Spleen (tissue), 7 donors: ENCODE measurements at regions not wholly inside any gene's neighbourhood (a gene's known extent, or its start where the extent isn't known, plus 50 kb on each side); places are given as distances from the start of the nearest gene placed in this dataset.

Experiments used
- CTCF ChIP-seq, 11 experiments: fragments of 200-600 bp in 7 of 11; fragments of 450-650 bp in 4 of 11; sonication (generic) in 4 of 11; IDR thresholded peaks in 8 of 11; conservative IDR thresholded peaks in 3 of 11; 1 replicate in 7 of 11; 2 replicates in 4 of 11; pipeline versions ENCODE4 v1.4.0 to v1.8.0; 2016 to 2021; ENCODE audit warnings: antibody characterized with exemption in 11 of 11, inconsistent platforms in 4 of 11, mild to moderate bottlenecking in 1 of 11
- POLR2A ChIP-seq, 3 donors: fragments of 450-650 bp; IDR thresholded peaks; one replicate each; pipeline ENCODE4 v1.5.1; 2017; ENCODE audit warnings: antibody characterized with exemption in 3 of 3, mild to moderate bottlenecking in 1 of 3
- POLR2AphosphoS5 ChIP-seq, 3 donors: sonication (generic); formaldehyde crosslinking; IDR thresholded peaks; one replicate each; pipeline ENCODE4 v1.5.1; 2017; ENCODE audit warnings: antibody characterized with exemption in 3 of 3
- donor health status: DM: no; HTN: no; CAD: no; lungs with moderate emphysema.
- donor health status: DM: no; HTN: no; CAD: no.
- donor health status: DM: no; HTN: no; CAD: no.

GRCh38 chr7:159318682-159319351 is 174.2 kb upstream of the VIPR2 start:
- TF ChIP-seq POLR2A (IDR thresholded peaks at IDR 0.05), result no peak
- no peak for TF ChIP-seq CTCF (IDR thresholded peaks at IDR 0.05 in 8 of 11, conservative IDR thresholded peaks at IDR 0.05 in 3 of 11)
- TF ChIP-seq POLR2AphosphoS5 (IDR thresholded peaks at IDR 0.05), result no peak
